H4 (cell line): ENCODE measurements at regions not wholly inside any gene's neighbourhood (a gene's known extent, or its start where the extent isn't known, plus 50 kb on each side); places are given as distances from the start of the nearest gene placed in this dataset.

ENCODE experiments used
- DNase-seq: peaks from one replicate; pipeline ENCODE4 v3.0.0-alpha.2; 2015; ENCODE audit warnings: low spot score

GRCh38 chr9:134273647-134274046 is 52.6 kb upstream of the RXRA start:
- DNase-seq = no peak

- DNase-seq = no peak
These were observed 50.9 kb upstream of the RXRA start for GRCh38 chr9:134275375-134275774.

- no peak for DNase-seq
These were observed 49.6 kb upstream of the RXRA start for GRCh38 chr9:134276453-134277245.
